ENCODE measurements at regions not wholly inside any gene's neighbourhood (a gene's known extent, or its start where the extent isn't known, plus 50 kb on each side); places are given as distances from the start of the nearest gene placed in this dataset.
"Not testable (repeated sequence)": the region's sequence is repeated elsewhere in the genome, so short reads cannot be mapped to it uniquely, and the experiment has no call there.

GRCh38 chr10:31132681-31133244 lies 101.1 kb upstream of the ZNF438 start:
- Mint-ChIP-seq H3K27me3 (no peaks in the 10 kb centered on the region), H3K27ac (peak overlapping the region; percentile 89), H3K4me1 (ENCODE audit: low read depth) (peaks cover 43% of the 10 kb centered on the region), H3K4me3 (peak overlapping the region; percentile 71), H3K9me3 (ENCODE audit: low read depth) (no peaks in the 10 kb centered on the region), H3K36me3 (no peaks in the 10 kb centered on the region)

- peak overlapping the region; percentile 71 for H3K4me3 Mint-ChIP-seq
- H3K4me1 Mint-ChIP-seq (ENCODE audit: low read depth) = peaks cover 43% of the 10 kb centered on the region
- no peaks in the 10 kb centered on the region for H3K36me3 Mint-ChIP-seq
- H3K27me3 Mint-ChIP-seq = no peaks in the 10 kb centered on the region
- H3K27ac Mint-ChIP-seq = peak overlapping the region; percentile 89
- no peaks in the 10 kb centered on the region for H3K9me3 Mint-ChIP-seq (ENCODE audit: low read depth)
Observed at GRCh38 chr10:31133251-31133791, 101.7 kb upstream of the ZNF438 start.

GRCh38 chr10:31133792-31134310 lies 102.2 kb upstream of the ZNF438 start:
- Mint-ChIP-seq H3K27me3 (no peaks in the 10 kb centered on the region), H3K9me3 (ENCODE audit: low read depth) (no peaks in the 10 kb centered on the region), H3K36me3 (no peaks in the 10 kb centered on the region), H3K4me3 (peak overlapping the region; percentile 63), H3K4me1 (ENCODE audit: low read depth) (peaks cover 43% of the 10 kb centered on the region), H3K27ac (peak overlapping the region; percentile 68)

- Mint-ChIP-seq H3K4me3 (peak overlapping the region; percentile 86), H3K27ac (peak overlapping the region; percentile 95), H3K36me3 (no peaks in the 10 kb centered on the region), H3K9me3 (ENCODE audit: low read depth) (no peaks in the 10 kb centered on the region), H3K4me1 (ENCODE audit: low read depth) (peaks cover 43% of the 10 kb centered on the region), H3K27me3 (no peaks in the 10 kb centered on the region)
Observed at GRCh38 chr10:31134311-31134952, 102.8 kb upstream of the ZNF438 start.

- Mint-ChIP-seq H3K4me1 (ENCODE audit: low read depth) (peaks cover 43% of the 10 kb centered on the region), H3K9me3 (ENCODE audit: low read depth) (no peaks in the 10 kb centered on the region), H3K4me3 (peak overlapping the region; percentile 86), H3K27ac (peak overlapping the region; percentile 95), H3K27me3 (no peaks in the 10 kb centered on the region), H3K36me3 (no peaks in the 10 kb centered on the region)
Observed at GRCh38 chr10:31135171-31135570, 103.5 kb upstream of the ZNF438 start.

GRCh38 chr10:31135791-31136190 lies 104.1 kb upstream of the ZNF438 start:
- H3K27me3 Mint-ChIP-seq; H3K9me3 Mint-ChIP-seq (ENCODE audit: low read depth); H3K36me3 Mint-ChIP-seq: not testable (repeated sequence)
- Mint-ChIP-seq H3K4me3 (peak overlapping the region; percentile 86), H3K27ac (peak overlapping the region; percentile 95), H3K4me1 (ENCODE audit: low read depth) (peaks cover 43% of the 10 kb centered on the region)

- peak overlapping the region; percentile 72 for H3K27ac Mint-ChIP-seq
- peak overlapping the region; percentile 31 for H3K4me3 Mint-ChIP-seq
- peaks cover 43% of the 10 kb centered on the region for H3K4me1 Mint-ChIP-seq (ENCODE audit: low read depth)
- no peaks in the 10 kb centered on the region for H3K9me3 Mint-ChIP-seq (ENCODE audit: low read depth)
- H3K36me3 Mint-ChIP-seq = no peaks in the 10 kb centered on the region
- H3K27me3 Mint-ChIP-seq = no peaks in the 10 kb centered on the region
Observed at GRCh38 chr10:31136386-31136785, 104.7 kb upstream of the ZNF438 start.

GRCh38 chr10:31136930-31137885 lies 105.5 kb upstream of the ZNF438 start:
- H3K4me1 Mint-ChIP-seq (ENCODE audit: low read depth) = peaks cover 43% of the 10 kb centered on the region
- H3K36me3 Mint-ChIP-seq = no peaks in the 10 kb centered on the region
- H3K4me3 Mint-ChIP-seq = peak overlapping the region; percentile 37
- H3K27me3 Mint-ChIP-seq = no peaks in the 10 kb centered on the region
- H3K27ac Mint-ChIP-seq = peak overlapping the region; percentile 52
- H3K9me3 Mint-ChIP-seq (ENCODE audit: low read depth) = no peaks in the 10 kb centered on the region

GRCh38 chr10:31138026-31138553 lies 106.4 kb upstream of the ZNF438 start:
- Mint-ChIP-seq H3K4me3 (no peak overlapping the region), H3K36me3 (no peaks in the 10 kb centered on the region), H3K4me1 (ENCODE audit: low read depth) (peaks cover 37% of the 10 kb centered on the region), H3K27me3 (no peaks in the 10 kb centered on the region), H3K9me3 (ENCODE audit: low read depth) (no peaks in the 10 kb centered on the region), H3K27ac (no peak overlapping the region)

GRCh38 chr10:31139497-31139896 lies 107.8 kb upstream of the ZNF438 start:
- H3K9me3 Mint-ChIP-seq (ENCODE audit: low read depth) = no peaks in the 10 kb centered on the region
- no peak overlapping the region for H3K4me3 Mint-ChIP-seq
- H3K4me1 Mint-ChIP-seq (ENCODE audit: low read depth) = peaks cover 31% of the 10 kb centered on the region
- H3K27ac Mint-ChIP-seq = no peak overlapping the region
- H3K27me3 Mint-ChIP-seq = no peaks in the 10 kb centered on the region
- H3K36me3 Mint-ChIP-seq = no peaks in the 10 kb centered on the region

GRCh38 chr10:31140716-31141115 lies 109.1 kb upstream of the ZNF438 start:
- Mint-ChIP-seq H3K9me3 (ENCODE audit: low read depth) (no peaks in the 10 kb centered on the region), H3K36me3 (no peaks in the 10 kb centered on the region), H3K4me3 (no peak overlapping the region), H3K27ac (peak overlapping the region; percentile 1), H3K27me3 (no peaks in the 10 kb centered on the region), H3K4me1 (ENCODE audit: low read depth) (peaks cover 21% of the 10 kb centered on the region)

- Mint-ChIP-seq H3K4me1 (ENCODE audit: low read depth) (peaks cover 21% of the 10 kb centered on the region), H3K27ac (peak overlapping the region; percentile 9), H3K36me3 (no peaks in the 10 kb centered on the region), H3K4me3 (no peak overlapping the region), H3K27me3 (no peaks in the 10 kb centered on the region), H3K9me3 (ENCODE audit: low read depth) (no peaks in the 10 kb centered on the region)
Observed at GRCh38 chr10:31142026-31142425, 110.4 kb upstream of the ZNF438 start.

- Mint-ChIP-seq H3K36me3 (no peaks in the 10 kb centered on the region), H3K4me3 (no peak overlapping the region), H3K27me3 (no peaks in the 10 kb centered on the region), H3K4me1 (ENCODE audit: low read depth) (peaks cover 21% of the 10 kb centered on the region), H3K27ac (no peak overlapping the region), H3K9me3 (ENCODE audit: low read depth) (no peaks in the 10 kb centered on the region)
Observed at GRCh38 chr10:31143331-31143935, 111.8 kb upstream of the ZNF438 start.

GRCh38 chr10:31145986-31146385 lies 114.3 kb upstream of the ZNF438 start:
- peaks cover 21% of the 10 kb centered on the region for H3K4me1 Mint-ChIP-seq (ENCODE audit: low read depth)
- H3K27me3 Mint-ChIP-seq = no peaks in the 10 kb centered on the region
- H3K27ac Mint-ChIP-seq = peak overlapping the region; percentile 29
- H3K4me3 Mint-ChIP-seq = no peak overlapping the region
- no peaks in the 10 kb centered on the region for H3K36me3 Mint-ChIP-seq
- no peaks in the 10 kb centered on the region for H3K9me3 Mint-ChIP-seq (ENCODE audit: low read depth)

Data from activated naive CD8-positive, alpha-beta T cell (primary cell).